ENCODE measurements at regions not wholly inside any gene's neighbourhood (a gene's known extent, or its start where the extent isn't known, plus 50 kb on each side); places are given as distances from the start of the nearest gene placed in this dataset.

DNA sequence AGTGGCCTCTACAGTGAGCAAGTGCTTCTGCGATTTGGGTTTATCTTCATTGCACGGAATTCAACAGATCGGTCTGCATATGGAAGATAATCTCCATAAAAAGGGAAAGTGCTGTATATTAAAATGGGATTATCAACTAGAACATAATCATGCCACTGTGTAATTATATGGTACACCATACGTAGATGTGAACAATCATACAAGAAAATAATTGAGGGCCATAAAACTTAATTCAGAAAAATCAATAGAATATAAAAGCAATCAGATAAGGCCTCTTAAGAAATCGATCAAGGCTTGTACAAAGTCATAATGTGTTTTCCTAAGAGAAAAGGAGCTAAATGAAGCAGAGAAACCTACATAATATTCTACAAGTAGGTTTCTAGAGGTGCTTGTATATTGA, 157.5 kb upstream of the MGMT start:
- no peak for TF ChIP-seq TAF1 (IDR thresholded peaks at IDR 0.05; ENCODE audit: low read depth, low read length)
- TF ChIP-seq SPI1 (IDR thresholded peaks at IDR 0.05; ENCODE audit: low read depth, low read length), result no peak
- no peak for TF ChIP-seq POLR2AphosphoS5 (IDR thresholded peaks at IDR 0.05; ENCODE audit: low read depth, low read length)
- TF ChIP-seq POLR2A (IDR thresholded peaks at IDR 0.05; ENCODE audit: low read depth, low read length), result no peak
- no peak for TF ChIP-seq POU2F2 (IDR thresholded peaks at IDR 0.05; ENCODE audit: low read depth, low read length)
- TF ChIP-seq PAX5 (IDR thresholded peaks at IDR 0.05; ENCODE audit: insufficient read depth, low read length, severe bottlenecking), result no peak
- DNase-seq (ENCODE audit: insufficient read length, low spot score), result no peak
- no peak for FAIRE-seq

DNA sequence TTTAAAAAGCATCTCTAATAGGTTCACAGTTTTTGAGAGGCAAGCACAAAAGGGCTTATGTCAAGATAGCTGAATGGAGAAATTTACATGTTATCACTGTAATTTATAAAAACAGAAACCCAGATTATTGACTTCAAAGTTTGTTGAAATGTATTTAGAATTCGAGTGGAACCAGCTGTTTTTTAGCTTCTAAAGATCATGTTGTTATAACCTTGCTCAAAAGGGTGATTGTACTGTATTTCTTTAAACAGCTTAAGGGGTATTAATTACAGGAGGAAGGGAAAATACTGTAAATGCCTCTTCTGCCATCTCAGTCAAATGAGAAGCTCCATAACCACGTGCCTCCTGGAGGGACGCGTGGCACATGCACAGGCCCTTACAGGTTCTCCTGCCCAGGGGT, 156.2 kb upstream of the MGMT start:
- TF ChIP-seq POU2F2 (IDR thresholded peaks at IDR 0.05; ENCODE audit: low read depth, low read length) (no peak), POLR2A (IDR thresholded peaks at IDR 0.05; ENCODE audit: low read depth, low read length) (no peak), POLR2AphosphoS5 (IDR thresholded peaks at IDR 0.05; ENCODE audit: low read depth, low read length) (no peak), SPI1 (IDR thresholded peaks at IDR 0.05; ENCODE audit: low read depth, low read length) (no peak), PAX5 (IDR thresholded peaks at IDR 0.05; ENCODE audit: insufficient read depth, low read length, severe bottlenecking) (no peak), TAF1 (IDR thresholded peaks at IDR 0.05; ENCODE audit: low read depth, low read length) (no peak)
- DNase-seq (ENCODE audit: insufficient read length, low spot score), result no peak
- FAIRE-seq, result no peak

DNA sequence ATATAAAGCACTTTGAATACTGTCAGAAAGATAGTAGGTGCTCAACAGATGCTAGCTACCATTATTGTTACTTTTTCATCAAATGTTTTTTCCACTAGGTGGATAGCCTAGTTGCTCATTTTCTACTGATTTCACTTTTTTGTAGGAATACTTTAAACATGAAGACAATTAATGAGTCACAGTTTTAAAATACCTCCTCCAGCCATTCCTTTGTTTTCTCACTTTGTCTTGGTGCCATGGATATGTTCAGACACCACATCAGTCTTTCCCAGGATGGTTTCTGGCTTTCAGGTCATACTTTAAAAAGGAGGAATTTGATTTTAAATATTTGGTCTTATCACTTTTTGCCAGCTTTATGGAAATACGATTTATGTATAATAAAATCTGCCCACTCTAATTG, 147.1 kb upstream of the MGMT start:
- FAIRE-seq, result no peak
- TF ChIP-seq PAX5 (IDR thresholded peaks at IDR 0.05; ENCODE audit: insufficient read depth, low read length, severe bottlenecking) (no peak), POU2F2 (IDR thresholded peaks at IDR 0.05; ENCODE audit: low read depth, low read length) (no peak), POLR2A (IDR thresholded peaks at IDR 0.05; ENCODE audit: low read depth, low read length) (no peak), SPI1 (IDR thresholded peaks at IDR 0.05; ENCODE audit: low read depth, low read length) (no peak), TAF1 (IDR thresholded peaks at IDR 0.05; ENCODE audit: low read depth, low read length) (no peak), POLR2AphosphoS5 (IDR thresholded peaks at IDR 0.05; ENCODE audit: low read depth, low read length) (no peak)
- DNase-seq (ENCODE audit: insufficient read length, low spot score), result no peak

DNA sequence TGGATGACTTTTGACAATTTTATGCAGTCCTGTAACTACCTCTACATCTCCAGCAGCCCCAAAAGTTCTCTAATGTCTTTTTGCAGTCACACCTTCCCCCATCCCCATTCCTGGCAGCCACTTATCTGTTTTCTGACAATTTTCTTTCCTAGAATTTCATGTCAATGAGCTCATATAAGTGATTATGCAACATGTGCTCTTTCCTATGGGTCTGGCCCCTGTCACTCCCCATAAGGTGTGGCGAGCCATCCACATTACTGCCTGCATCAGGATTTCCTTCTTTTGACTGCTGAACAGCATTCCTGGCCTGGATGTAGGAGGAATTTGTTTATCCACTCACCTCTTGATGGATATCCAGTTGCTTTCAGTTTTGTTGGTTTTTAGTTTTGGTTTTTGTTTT, 146.7 kb upstream of the MGMT start:
- FAIRE-seq, result no peak
- no peak for DNase-seq (ENCODE audit: insufficient read length, low spot score)
- TF ChIP-seq TAF1 (IDR thresholded peaks at IDR 0.05; ENCODE audit: low read depth, low read length) (no peak), POLR2A (IDR thresholded peaks at IDR 0.05; ENCODE audit: low read depth, low read length) (no peak), PAX5 (IDR thresholded peaks at IDR 0.05; ENCODE audit: insufficient read depth, low read length, severe bottlenecking) (no peak), POU2F2 (IDR thresholded peaks at IDR 0.05; ENCODE audit: low read depth, low read length) (no peak), POLR2AphosphoS5 (IDR thresholded peaks at IDR 0.05; ENCODE audit: low read depth, low read length) (no peak), SPI1 (IDR thresholded peaks at IDR 0.05; ENCODE audit: low read depth, low read length) (no peak)

DNA sequence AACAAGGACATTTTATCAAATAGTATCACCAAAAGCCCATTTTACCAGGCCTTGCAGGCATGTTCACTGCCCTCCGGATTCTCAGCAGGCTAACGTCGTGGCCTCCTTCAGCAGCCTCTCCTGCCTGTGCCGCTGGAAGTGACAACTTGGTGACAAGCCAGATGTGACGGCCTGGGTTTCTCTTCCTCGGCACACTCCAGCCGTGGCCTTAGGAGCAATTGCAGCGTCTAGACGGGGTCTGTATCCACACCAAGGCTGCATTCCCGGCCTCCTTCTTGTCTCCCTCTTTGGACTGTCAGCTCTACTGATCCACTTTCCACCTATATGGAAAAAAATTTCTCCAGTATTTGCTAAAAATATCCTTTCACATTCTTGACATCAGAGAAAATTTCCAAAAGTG, 145.3 kb upstream of the MGMT start:
- FAIRE-seq (no peak), DNase-seq (ENCODE audit: insufficient read length, low spot score) (no peak)
- TF ChIP-seq POLR2A (IDR thresholded peaks at IDR 0.05; ENCODE audit: low read depth, low read length) (no peak), POU2F2 (IDR thresholded peaks at IDR 0.05; ENCODE audit: low read depth, low read length) (no peak), TAF1 (IDR thresholded peaks at IDR 0.05; ENCODE audit: low read depth, low read length) (no peak)

DNA sequence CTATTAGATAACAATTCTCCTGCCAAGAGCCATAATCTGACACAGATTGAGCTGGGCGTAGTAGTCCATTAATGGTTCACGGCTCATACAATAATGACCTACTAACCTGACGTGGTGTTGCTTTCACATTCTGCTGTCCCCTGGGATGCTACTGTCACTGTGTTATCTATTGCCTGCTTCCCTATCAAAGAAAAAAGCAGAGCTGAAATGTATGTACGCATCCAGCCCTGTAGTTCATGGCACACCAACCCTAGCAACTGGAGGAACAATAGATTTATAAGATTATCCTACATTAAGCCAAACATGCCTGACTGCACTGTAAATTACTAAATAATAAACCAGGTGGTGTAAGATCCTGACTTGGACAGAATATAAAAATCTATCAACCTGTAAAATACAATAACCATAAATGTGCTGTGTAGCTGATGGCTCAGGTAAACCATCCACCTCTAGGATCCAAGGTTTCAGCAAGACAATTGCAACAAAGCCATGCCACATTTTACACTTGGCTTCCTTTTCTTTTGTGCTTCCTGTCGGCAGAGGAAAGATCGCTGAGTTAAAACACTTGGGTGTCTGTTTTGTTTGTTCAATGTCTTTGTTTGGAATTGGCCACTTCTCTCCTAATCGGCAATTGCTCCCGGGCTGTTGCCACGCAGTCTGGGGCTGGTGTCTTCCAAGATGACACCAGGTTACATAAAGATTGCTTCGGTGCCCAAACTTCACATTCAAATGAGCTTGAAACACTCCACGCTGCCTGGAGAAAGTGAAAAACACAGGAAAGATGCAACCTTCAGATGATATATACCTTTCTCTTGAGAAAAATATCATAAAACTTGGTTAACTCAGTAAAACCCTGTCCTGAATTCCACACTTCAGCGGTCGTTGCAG, 143.9 kb upstream of the MGMT start:
- DNase-seq (ENCODE audit: insufficient read length, low spot score), result no peak
- no peak for TF ChIP-seq SPI1 (IDR thresholded peaks at IDR 0.05; ENCODE audit: low read depth, low read length)
- TF ChIP-seq POLR2A (IDR thresholded peaks at IDR 0.05; ENCODE audit: low read depth, low read length), result no peak
- no peak for TF ChIP-seq POLR2AphosphoS5 (IDR thresholded peaks at IDR 0.05; ENCODE audit: low read depth, low read length)
- no peak for TF ChIP-seq POU2F2 (IDR thresholded peaks at IDR 0.05; ENCODE audit: low read depth, low read length)
- no peak for TF ChIP-seq TAF1 (IDR thresholded peaks at IDR 0.05; ENCODE audit: low read depth, low read length)
- TF ChIP-seq PAX5 (IDR thresholded peaks at IDR 0.05; ENCODE audit: insufficient read depth, low read length, severe bottlenecking), result no peak
- no peak for FAIRE-seq

DNA sequence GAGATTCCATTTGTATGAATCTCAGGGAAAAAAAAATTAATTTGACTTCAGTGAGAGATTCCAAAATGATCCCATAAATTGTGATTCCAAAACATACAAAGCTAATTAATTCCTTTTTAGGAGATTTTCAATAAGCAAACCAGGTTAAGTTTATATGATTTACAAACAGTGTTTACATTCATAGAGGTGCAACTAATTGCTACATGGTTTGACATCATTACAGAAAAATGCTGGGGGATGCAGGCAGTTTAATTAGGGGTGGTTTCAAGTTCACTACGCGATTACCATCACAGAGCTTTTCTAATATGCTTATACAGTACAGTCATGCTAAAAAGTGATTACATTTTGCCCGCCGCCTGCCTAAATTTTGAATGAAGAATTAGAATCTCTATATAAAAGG, 143.2 kb upstream of the MGMT start:
- FAIRE-seq (no peak), DNase-seq (ENCODE audit: insufficient read length, low spot score) (no peak)
- TF ChIP-seq POLR2AphosphoS5 (IDR thresholded peaks at IDR 0.05; ENCODE audit: low read depth, low read length) (no peak), POU2F2 (IDR thresholded peaks at IDR 0.05; ENCODE audit: low read depth, low read length) (no peak), POLR2A (IDR thresholded peaks at IDR 0.05; ENCODE audit: low read depth, low read length) (no peak), TAF1 (IDR thresholded peaks at IDR 0.05; ENCODE audit: low read depth, low read length) (no peak), PAX5 (IDR thresholded peaks at IDR 0.05; ENCODE audit: insufficient read depth, low read length, severe bottlenecking) (no peak), SPI1 (IDR thresholded peaks at IDR 0.05; ENCODE audit: low read depth, low read length) (no peak)

DNA sequence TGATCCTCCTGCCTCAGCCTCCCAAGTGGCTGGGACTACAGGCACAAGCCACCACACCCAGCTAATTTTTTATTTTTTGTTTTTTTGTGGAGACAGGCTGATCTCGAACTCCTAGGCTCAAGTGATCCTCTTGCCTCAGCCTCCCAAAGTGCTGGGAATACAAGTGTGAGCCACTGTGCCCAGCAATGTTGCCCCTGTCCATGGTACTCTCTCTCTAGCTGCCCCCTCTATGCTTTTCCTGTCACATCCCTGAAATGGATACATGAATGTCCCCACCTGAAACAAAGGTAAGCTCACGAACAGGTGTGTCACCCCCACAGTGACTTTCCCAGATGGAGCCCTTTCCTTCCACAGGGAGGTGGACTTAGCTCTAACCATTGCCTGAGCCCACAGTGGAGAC, 141.1 kb upstream of the MGMT start:
- DNase-seq (ENCODE audit: insufficient read length, low spot score), result no peak
- TF ChIP-seq POLR2A (IDR thresholded peaks at IDR 0.05; ENCODE audit: low read depth, low read length) (no peak), PAX5 (IDR thresholded peaks at IDR 0.05; ENCODE audit: insufficient read depth, low read length, severe bottlenecking) (no peak), POLR2AphosphoS5 (IDR thresholded peaks at IDR 0.05; ENCODE audit: low read depth, low read length) (no peak), TAF1 (IDR thresholded peaks at IDR 0.05; ENCODE audit: low read depth, low read length) (no peak), POU2F2 (IDR thresholded peaks at IDR 0.05; ENCODE audit: low read depth, low read length) (no peak), SPI1 (IDR thresholded peaks at IDR 0.05; ENCODE audit: low read depth, low read length) (no peak)
- FAIRE-seq, result no peak

DNA sequence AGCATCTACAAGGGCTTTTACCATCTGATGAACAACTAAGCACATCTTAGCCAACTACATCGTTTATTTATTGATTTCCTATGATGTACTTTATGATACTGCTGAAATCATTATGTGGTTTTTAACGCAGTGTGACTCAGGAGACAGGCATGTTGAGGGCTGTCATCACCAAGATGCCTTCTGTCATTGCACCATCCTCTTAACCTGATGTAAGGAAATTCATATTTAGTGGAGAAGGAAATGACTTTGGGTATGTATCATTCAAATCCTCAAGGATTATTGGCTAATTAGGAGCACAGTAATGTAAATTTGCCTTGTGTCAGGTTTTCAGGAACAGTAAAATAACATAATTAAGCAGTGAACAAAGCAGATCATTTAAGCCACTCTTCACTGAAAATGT, 138.5 kb upstream of the MGMT start:
- no peak for TF ChIP-seq POLR2A (IDR thresholded peaks at IDR 0.05; ENCODE audit: low read depth, low read length)
- TF ChIP-seq PAX5 (IDR thresholded peaks at IDR 0.05; ENCODE audit: insufficient read depth, low read length, severe bottlenecking), result no peak
- no peak for TF ChIP-seq SPI1 (IDR thresholded peaks at IDR 0.05; ENCODE audit: low read depth, low read length)
- no peak for FAIRE-seq
- DNase-seq (ENCODE audit: insufficient read length, low spot score), result no peak

Measured in GM12891 (cell line).